B cell (primary cell): ENCODE measurements at regions not wholly inside any gene's neighbourhood (a gene's known extent, or its start where the extent isn't known, plus 50 kb on each side); places are given as distances from the start of the nearest gene placed in this dataset.

Experiments
- ATAC-seq: fragments of 200-7000 bp; cut with Tn5 transposase; one replicate; pipeline ENCODE4 v1.10.0; 2021; ENCODE audit warnings: low read depth, mild to moderate bottlenecking, moderate number of reproducible peaks, moderate library complexity
- CTCF ChIA-PET: fragments of 350-600 bp; sonication (Branson Sonifier 250); formaldehyde crosslinking; loops from one replicate; lab custom pipeline; 2021; ENCODE audit warnings: antibody characterized with exemption, inconsistent platforms; lab: Charles Lee
- POLR2A ChIA-PET: fragments of 350-600 bp; sonication (Branson Sonifier 250); formaldehyde crosslinking; loops from one replicate; lab custom pipeline; 2021; ENCODE audit warnings: antibody characterized with exemption; lab: Charles Lee
- DNase-seq: peaks from one replicate; pipeline ENCODE4 v3.0.0; 2013
- H2AFZ ChIP-seq: 2 replicates; pipeline ENCODE4 v1.6.1; 2012; ENCODE audit warnings: mild to moderate bottlenecking, low read depth, low read length; ENCODE audit not compliant: insufficient read depth, poor library complexity, severe bottlenecking
- H3K27ac ChIP-seq, 2 donors: 1 replicate in 1 of 2; 2 replicates in 1 of 2; pipeline ENCODE4 v1.5.1; 2012 to 2013; ENCODE audit warnings: low read length in 2 of 2, mild to moderate bottlenecking in 2 of 2, moderate library complexity in 1 of 2
- H3K27me3 ChIP-seq, 4 experiments: fragments of 200-600 bp in 1 of 4; sonication (generic) in 1 of 4; replicated peaks in 1 of 4; 1 replicate in 2 of 4; 2 replicates in 2 of 4; pipeline versions ENCODE4 v1.6.1 to v1.7.0; 2013 to 2016; ENCODE audit warnings: low read length in 3 of 4, mild to moderate bottlenecking in 2 of 4, mixed read lengths in 1 of 4, moderate library complexity in 1 of 4; ENCODE audit not compliant: insufficient read depth in 4 of 4, control insufficient read depth in 3 of 4; ENCODE audit errors: control extremely low read depth in 1 of 4
- H3K36me3 ChIP-seq, 2 experiments: replicated peaks in 1 of 2; 1 replicate in 1 of 2; 2 replicates in 1 of 2; pipeline versions ENCODE4 v1.6.1 to v1.7.1; 2013; ENCODE audit warnings: low read length in 1 of 2; ENCODE audit not compliant: insufficient read depth in 2 of 2, control insufficient read depth in 1 of 2; ENCODE audit errors: control extremely low read depth in 1 of 2, extremely low read depth in 1 of 2
- H3K4me1 ChIP-seq, 2 donors: fragments of 200-600 bp in 1 of 2; sonication (generic) in 1 of 2; 1 replicate in 1 of 2; 2 replicates in 1 of 2; pipeline versions ENCODE4 v1.5.1 to v1.6.1; 2013 to 2017; ENCODE audit warnings: low read length in 2 of 2; ENCODE audit not compliant: control insufficient read depth in 2 of 2, insufficient read depth in 2 of 2
- H3K4me2 ChIP-seq: replicated peaks from 2 replicates; pipeline ENCODE3; 2012; ENCODE audit warnings: mild to moderate bottlenecking, low read depth, low read length; ENCODE audit not compliant: poor library complexity, severe bottlenecking
- H3K4me3 ChIP-seq, 5 experiments: fragments of 200-600 bp in 1 of 5; sonication (generic) in 1 of 5; 1 replicate in 3 of 5; 2 replicates in 2 of 5; pipeline versions ENCODE4 v1.5.1 to v1.7.0; 2011 to 2016; ENCODE audit warnings: low read length in 4 of 5, mild to moderate bottlenecking in 4 of 5, low read depth in 2 of 5, control low read depth in 1 of 5, moderate library complexity in 1 of 5; ENCODE audit not compliant: insufficient read depth in 1 of 5; ENCODE audit errors: control extremely low read depth in 1 of 5, extremely low read depth in 1 of 5
- H3K79me2 ChIP-seq: fragments of 200-600 bp; sonication (generic); one replicate; pipeline ENCODE4 v1.6.0; 2016; ENCODE audit warnings: low read length; ENCODE audit not compliant: control insufficient read depth, insufficient read depth
- H3K9ac ChIP-seq: fragments of 200-600 bp; sonication (generic); 2 replicates; pipeline ENCODE4 v1.6.1; 2017; ENCODE audit warnings: mild to moderate bottlenecking, low read length, moderate library complexity
- H3K9me3 ChIP-seq, 3 donors: one replicate each; pipeline versions ENCODE4 v1.6.1 to v1.7.1; 2013; ENCODE audit warnings: low read length in 2 of 3; ENCODE audit not compliant: control insufficient read depth in 2 of 3, insufficient read depth in 1 of 3; ENCODE audit errors: control extremely low read depth in 1 of 3
- H4K20me1 ChIP-seq: 2 replicates; pipeline ENCODE4 v1.6.0; 2012; ENCODE audit warnings: mild to moderate bottlenecking, low read length; ENCODE audit not compliant: insufficient read depth, control insufficient read depth, poor library complexity, severe bottlenecking
- H3K27ac Mint-ChIP-seq: one replicate; pipeline ENCODE4 v1.8.0; 2021; ENCODE audit warnings: mixed read lengths
- H3K27me3 Mint-ChIP-seq: one replicate; pipeline ENCODE4 v1.8.0; 2021; ENCODE audit warnings: mixed read lengths
- H3K4me1 Mint-ChIP-seq: one replicate; pipeline ENCODE4 v1.8.0; 2021; ENCODE audit warnings: mixed read lengths
- H3K4me3 Mint-ChIP-seq: one replicate; pipeline ENCODE4 v1.8.0; 2021; ENCODE audit warnings: mixed read lengths
- H3K9me3 Mint-ChIP-seq: one replicate; pipeline ENCODE4 v1.8.0; 2022; ENCODE audit warnings: mixed read lengths; ENCODE audit not compliant: insufficient read depth
- EZH2 ChIP-seq: IDR thresholded peaks from 2 replicates; pipeline ENCODE4 v1.6.1; 2012; ENCODE audit warnings: borderline replicate concordance, low read depth, mild to moderate bottlenecking, moderate library complexity, low read length; ENCODE audit not compliant: insufficient read depth, poor library complexity, severe bottlenecking
- WGBS: methylation state at CpG from one replicate; pipeline ENCODE4 v1.1.5; 2013; ENCODE audit warnings: missing lambda C conversion rate; ENCODE audit not compliant: insufficient coverage; 5-methylcytosine and 5-hydroxymethylcytosine counted together
- intact Hi-C: fragments of 100-400 bp; cut with micrococcal nuclease; formaldehyde crosslinking; loops from one replicate; pipeline ENCODE4 v1.10.0; 2022
- TF ChIP-seq, protein P1 (sequence below): fragments of 200-600 bp; IDR thresholded peaks from one replicate; pipeline ENCODE4 v1.8.0; 2022; ENCODE audit warnings: antibody characterized with exemption, mild to moderate bottlenecking

GRCh38 chr14:101501858-101502615, 59.3 kb upstream of the DIO3 start:
- intact Hi-C loops: no loop called here
- no peak overlapping the region for H3K4me3 ChIP-seq
- H4K20me1 ChIP-seq: no peaks in the 10 kb centered on the region
- H3K27me3 ChIP-seq: peaks cover 0 to 4% (median 0%) of the 10 kb centered on the region in 4 experiments
- 74% methylated on average over 15 of the region's 15 CpGs for WGBS
- ChIA-PET POLR2A (no interaction called here), CTCF (no interaction called here)
- no peak overlapping the region for H3K4me3 Mint-ChIP-seq
- no peaks in the 10 kb centered on the region for H3K4me1 ChIP-seq
- peaks cover 0 to 32% (median 0%) of the 10 kb centered on the region in 3 donors for H3K9me3 ChIP-seq
- H3K36me3 ChIP-seq: no peaks in the 10 kb centered on the region
- no peak overlapping the region for H3K27ac ChIP-seq
- DNase-seq (no peak), ATAC-seq (no peak)
- no peak overlapping the region for H3K4me2 ChIP-seq
- no peak for TF ChIP-seq EZH2
- TF ChIP-seq, protein P1, sequence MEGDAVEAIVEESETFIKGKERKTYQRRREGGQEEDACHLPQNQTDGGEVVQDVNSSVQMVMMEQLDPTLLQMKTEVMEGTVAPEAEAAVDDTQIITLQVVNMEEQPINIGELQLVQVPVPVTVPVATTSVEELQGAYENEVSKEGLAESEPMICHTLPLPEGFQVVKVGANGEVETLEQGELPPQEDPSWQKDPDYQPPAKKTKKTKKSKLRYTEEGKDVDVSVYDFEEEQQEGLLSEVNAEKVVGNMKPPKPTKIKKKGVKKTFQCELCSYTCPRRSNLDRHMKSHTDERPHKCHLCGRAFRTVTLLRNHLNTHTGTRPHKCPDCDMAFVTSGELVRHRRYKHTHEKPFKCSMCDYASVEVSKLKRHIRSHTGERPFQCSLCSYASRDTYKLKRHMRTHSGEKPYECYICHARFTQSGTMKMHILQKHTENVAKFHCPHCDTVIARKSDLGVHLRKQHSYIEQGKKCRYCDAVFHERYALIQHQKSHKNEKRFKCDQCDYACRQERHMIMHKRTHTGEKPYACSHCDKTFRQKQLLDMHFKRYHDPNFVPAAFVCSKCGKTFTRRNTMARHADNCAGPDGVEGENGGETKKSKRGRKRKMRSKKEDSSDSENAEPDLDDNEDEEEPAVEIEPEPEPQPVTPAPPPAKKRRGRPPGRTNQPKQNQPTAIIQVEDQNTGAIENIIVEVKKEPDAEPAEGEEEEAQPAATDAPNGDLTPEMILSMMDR: no peak
- no peak overlapping the region for H3K27ac Mint-ChIP-seq
- no peak overlapping the region for H3K9ac ChIP-seq
- no peak overlapping the region for H2AFZ ChIP-seq
- no peaks in the 10 kb centered on the region for H3K4me1 Mint-ChIP-seq
- peaks cover 12% of the 10 kb centered on the region for H3K27me3 Mint-ChIP-seq
- H3K79me2 ChIP-seq: no peaks in the 10 kb centered on the region
- no peaks in the 10 kb centered on the region for H3K9me3 Mint-ChIP-seq

GRCh38 chr14:101502761-101503392, 58.4 kb upstream of the DIO3 start:
- ATAC-seq: no peak
- POLR2A ChIA-PET: no interaction called here

More at GRCh38 chr14:101502761-101503392, 58.4 kb upstream of the DIO3 start:
- 93% methylated on average over 18 of the region's 18 CpGs for WGBS
- CTCF ChIA-PET: no interaction called here
- peaks cover 0 to 30% (median 0%) of the 10 kb centered on the region in 3 donors for H3K9me3 ChIP-seq
- H3K9me3 Mint-ChIP-seq: no peaks in the 10 kb centered on the region
- no peak overlapping the region for H3K27ac ChIP-seq
- DNase-seq: no peak
- no peak overlapping the region for H2AFZ ChIP-seq
- no peaks in the 10 kb centered on the region for H3K4me1 Mint-ChIP-seq
- no peaks in the 10 kb centered on the region for H3K4me1 ChIP-seq
- intact Hi-C loops: no loop called here
- peaks cover 9% of the 10 kb centered on the region for H3K27me3 Mint-ChIP-seq
- H3K4me2 ChIP-seq: no peak overlapping the region
- H4K20me1 ChIP-seq: no peaks in the 10 kb centered on the region
- H3K27ac Mint-ChIP-seq: no peak overlapping the region
- no peak for TF ChIP-seq EZH2
- TF ChIP-seq, protein P1: no peak
- H3K27me3 ChIP-seq: peaks cover 0 to 4% (median 0%) of the 10 kb centered on the region in 4 experiments
- no peak overlapping the region for H3K4me3 Mint-ChIP-seq
- no peak overlapping the region for H3K4me3 ChIP-seq
- no peaks in the 10 kb centered on the region for H3K36me3 ChIP-seq
- H3K79me2 ChIP-seq: no peaks in the 10 kb centered on the region
- H3K9ac ChIP-seq: no peak overlapping the region
